Calu3 (cell line): ENCODE measurements at regions not wholly inside any gene's neighbourhood (a gene's known extent, or its start where the extent isn't known, plus 50 kb on each side); places are given as distances from the start of the nearest gene placed in this dataset.

Source experiments
- BruUV-seq: library from RNA; stranded (reverse); fragments of 400-500 nt; replicated peaks from 2 replicates; lab custom pipeline; 2021; lab: Mats Ljungman, UMichigan
- CTCF ChIA-PET: fragments of 300-600 bp; sonication (Branson Sonifier 250); formaldehyde crosslinking; loops from one replicate; lab custom pipeline; 2022; ENCODE audit warnings: antibody characterized with exemption; lab: Charles Lee
- DNase-seq: peaks from one replicate; pipeline ENCODE4 v3.0.0; 2022
- H3K27ac Mint-ChIP-seq: one replicate; pipeline ENCODE4 v1.8.0; 2022; ENCODE audit warnings: mixed read lengths; ENCODE audit not compliant: unreplicated experiment
- H3K27me3 Mint-ChIP-seq: one replicate; pipeline ENCODE4 v1.8.0; 2022; ENCODE audit warnings: mixed read lengths; ENCODE audit not compliant: unreplicated experiment
- H3K36me3 Mint-ChIP-seq: one replicate; pipeline ENCODE4 v1.8.0; 2022; ENCODE audit warnings: mild to moderate bottlenecking, moderate library complexity, mixed read lengths; ENCODE audit not compliant: insufficient read depth, unreplicated experiment
- H3K4me1 Mint-ChIP-seq: one replicate; pipeline ENCODE4 v1.8.0; 2022; ENCODE audit warnings: mild to moderate bottlenecking, low read depth, mixed read lengths; ENCODE audit not compliant: unreplicated experiment
- H3K4me3 Mint-ChIP-seq: one replicate; pipeline ENCODE4 v1.8.0; 2022; ENCODE audit warnings: mild to moderate bottlenecking, low read depth, moderate library complexity, mixed read lengths; ENCODE audit not compliant: unreplicated experiment
- H3K9me3 Mint-ChIP-seq: one replicate; pipeline ENCODE4 v1.8.0; 2022; ENCODE audit warnings: low read depth, mixed read lengths; ENCODE audit not compliant: unreplicated experiment
- CTCF ChIP-seq: fragments of 200-600 bp; IDR thresholded peaks from one replicate; pipeline ENCODE4 v1.8.0; 2022; ENCODE audit warnings: antibody characterized with exemption; ENCODE audit not compliant: unreplicated experiment
- intact Hi-C: fragments of 100-400 bp; cut with micrococcal nuclease; formaldehyde crosslinking; loops from one replicate; pipeline ENCODE4 v1.10.0; 2022; ENCODE audit not compliant: unreplicated experiment

- no TSS peak for BruUV-seq
- no peak for DNase-seq
- CTCF ChIA-PET: no interaction called here
- Mint-ChIP-seq H3K27me3 (no peaks in the 10 kb centered on the region), H3K4me3 (no peak overlapping the region), H3K36me3 (no peaks in the 10 kb centered on the region), H3K4me1 (no peaks in the 10 kb centered on the region), H3K9me3 (peaks cover 8% of the 10 kb centered on the region), H3K27ac (no peak overlapping the region)
- TF ChIP-seq CTCF: no peak
- intact Hi-C loops: no loop called here
Observed at GRCh38 chr3:89966877-89967665, 859.6 kb downstream of the EPHA3 start.

GRCh38 chr3:89971329-89971728 is 863.9 kb downstream of the EPHA3 start:
- Mint-ChIP-seq H3K4me3 (no peak overlapping the region), H3K36me3 (no peaks in the 10 kb centered on the region), H3K4me1 (no peaks in the 10 kb centered on the region), H3K27me3 (no peaks in the 10 kb centered on the region), H3K27ac (no peak overlapping the region), H3K9me3 (peaks cover 8% of the 10 kb centered on the region)
- intact Hi-C loops: loop anchor here (10.0 kb wide), 2 partner anchors 47 to 107 kb away; no protein-coding TSS in a partner anchor
- CTCF ChIA-PET: no interaction called here
- DNase-seq: no peak
- BruUV-seq: no TSS peak
- TF ChIP-seq CTCF: no peak

GRCh38 chr3:89973156-89973555 is 865.7 kb downstream of the EPHA3 start:
- Mint-ChIP-seq H3K4me3 (no peak overlapping the region), H3K36me3 (no peaks in the 10 kb centered on the region), H3K27ac (no peak overlapping the region), H3K27me3 (no peaks in the 10 kb centered on the region), H3K4me1 (no peaks in the 10 kb centered on the region), H3K9me3 (peaks cover 3% of the 10 kb centered on the region)
- no peak for TF ChIP-seq CTCF
- no TSS peak for BruUV-seq
- no peak for DNase-seq
- intact Hi-C loops: loop anchor here (10.0 kb wide), 2 partner anchors 48 to 108 kb away; no protein-coding TSS in a partner anchor
- CTCF ChIA-PET: no interaction called here

GRCh38 chr3:89974903-89975519 is 867.6 kb downstream of the EPHA3 start:
- Mint-ChIP-seq H3K36me3 (no peaks in the 10 kb centered on the region), H3K27ac (no peak overlapping the region), H3K9me3 (peaks cover 2% of the 10 kb centered on the region), H3K4me1 (no peaks in the 10 kb centered on the region), H3K4me3 (no peak overlapping the region), H3K27me3 (no peaks in the 10 kb centered on the region)
- intact Hi-C loops: loop anchor here (10.0 kb wide), 2 partner anchors 50 to 110 kb away; no protein-coding TSS in a partner anchor
- TF ChIP-seq CTCF: no peak
- no TSS peak for BruUV-seq
- CTCF ChIA-PET: no interaction called here
- DNase-seq: no peak
